ENCODE measurements at regions not wholly inside any gene's neighbourhood (a gene's known extent, or its start where the extent isn't known, plus 50 kb on each side); places are given as distances from the start of the nearest gene placed in this dataset.
"Not testable (repeated sequence)": the region's sequence is repeated elsewhere in the genome, so short reads cannot be mapped to it uniquely, and the experiment has no call there.

DNA sequence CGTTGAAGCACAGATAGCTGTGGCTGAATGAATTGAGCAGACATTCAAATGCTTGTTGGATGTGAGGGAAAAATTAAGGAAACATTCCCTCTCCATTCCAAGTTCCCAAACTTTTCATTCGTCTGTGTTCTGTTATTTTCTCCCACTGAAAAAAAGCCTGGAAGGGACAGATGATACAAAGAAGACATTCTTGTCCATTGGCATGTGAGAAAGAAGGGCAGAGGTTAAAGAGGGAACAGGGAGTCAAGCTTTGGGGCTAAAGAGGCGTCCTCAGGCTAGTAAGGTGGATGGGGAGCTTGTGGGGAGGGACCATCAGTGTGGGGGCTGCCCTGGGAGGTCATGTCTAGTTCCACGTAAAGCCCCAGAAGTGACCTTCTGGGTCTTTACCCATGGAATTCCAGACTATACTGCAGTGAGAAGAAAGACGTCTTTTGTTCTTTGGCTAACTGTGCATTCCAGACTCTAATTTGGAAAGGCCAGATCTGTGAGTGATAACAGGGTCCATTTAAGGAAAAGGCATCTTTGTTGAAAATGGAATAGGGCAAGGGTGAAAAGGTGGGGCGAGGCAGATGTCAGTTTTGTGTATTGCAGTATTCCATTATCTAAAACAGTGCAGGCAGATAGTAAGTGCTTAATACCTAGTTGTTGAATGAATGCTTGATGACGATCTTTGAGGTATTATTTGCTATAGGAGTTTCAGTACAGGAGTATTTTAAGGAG lies 117.5 kb downstream of the SOX4 start:
- peak; percentile 21 for DNase-seq

DNA sequence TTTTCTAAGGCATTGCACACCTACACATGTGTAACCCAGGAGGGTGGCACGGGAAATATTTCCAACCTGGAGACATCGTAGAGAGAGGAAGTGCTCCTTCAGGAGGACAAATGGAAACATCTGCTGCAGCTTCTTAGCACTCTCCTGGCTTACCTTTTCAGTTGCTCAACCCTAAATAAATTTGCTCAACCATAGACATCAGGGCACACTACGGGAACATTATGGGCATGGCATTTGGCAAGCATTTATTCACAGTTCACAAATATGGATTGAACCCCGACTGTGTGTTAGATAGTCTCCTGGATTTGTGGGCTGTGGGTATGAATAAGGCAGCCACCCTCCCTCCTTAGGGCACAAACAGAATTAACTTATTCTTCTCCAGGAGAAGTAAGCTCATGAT lies 118.7 kb downstream of the SOX4 start:
- DNase-seq = no peak

DNA sequence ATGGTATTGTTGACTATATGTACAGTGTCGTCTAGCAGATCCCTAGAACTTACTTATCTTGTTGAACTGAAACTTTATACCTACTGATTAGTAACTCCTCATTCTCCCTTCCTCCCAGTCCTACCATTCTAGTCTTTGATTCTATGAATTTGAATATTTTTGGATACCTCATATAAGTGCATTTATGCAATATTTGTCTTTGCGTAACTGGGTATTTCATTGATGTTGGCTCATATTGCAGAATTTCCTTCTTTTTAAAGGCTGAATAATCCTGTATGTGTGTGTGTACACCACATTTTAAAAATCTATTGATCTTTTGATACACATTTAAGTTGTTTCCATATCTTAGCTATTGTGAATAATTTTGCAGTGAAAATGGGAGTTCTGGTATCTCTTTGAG lies 119.9 kb downstream of the SOX4 start:
- DNase-seq = no peak

DNA sequence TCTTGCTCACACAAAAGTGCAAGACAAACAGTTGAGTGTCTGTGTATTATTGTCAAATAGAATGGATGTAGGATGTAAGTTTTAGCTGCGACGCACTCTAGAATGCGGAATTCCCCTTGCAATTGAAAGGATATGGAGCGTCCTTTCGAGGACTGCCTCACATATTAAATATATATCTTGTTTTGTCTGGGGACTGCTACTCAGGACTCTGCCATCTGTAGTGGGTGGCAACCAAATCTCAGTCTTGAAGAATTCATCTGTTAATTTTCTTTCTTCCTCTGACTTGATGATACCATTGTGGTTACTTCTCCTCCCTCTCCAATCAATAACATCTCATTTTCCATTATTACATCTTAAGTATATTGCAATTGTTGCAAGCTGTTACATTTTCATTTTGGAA lies 121.6 kb downstream of the SOX4 start:
- DNase-seq = no peak

DNA sequence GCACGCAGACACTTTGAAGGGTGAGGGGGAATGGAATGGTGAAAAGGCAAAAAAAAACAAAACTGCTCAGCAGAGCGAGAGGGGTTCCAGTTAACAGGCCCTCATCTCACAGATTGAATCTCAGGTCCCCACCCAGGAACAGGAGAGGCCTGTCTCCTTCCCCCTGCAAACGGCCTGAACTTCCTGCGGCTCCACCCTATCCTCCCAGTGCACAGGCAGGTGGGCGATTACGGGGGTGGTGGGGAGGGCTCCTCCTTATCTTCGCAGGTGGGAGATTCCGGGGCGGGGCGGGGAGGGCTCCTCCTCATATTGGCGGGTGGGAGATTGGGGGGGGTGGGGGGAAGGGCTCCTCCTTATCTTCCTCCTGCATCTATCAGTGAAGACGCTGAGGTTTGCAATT lies 129.0 kb downstream of the SOX4 start:
- no peak for DNase-seq

DNA sequence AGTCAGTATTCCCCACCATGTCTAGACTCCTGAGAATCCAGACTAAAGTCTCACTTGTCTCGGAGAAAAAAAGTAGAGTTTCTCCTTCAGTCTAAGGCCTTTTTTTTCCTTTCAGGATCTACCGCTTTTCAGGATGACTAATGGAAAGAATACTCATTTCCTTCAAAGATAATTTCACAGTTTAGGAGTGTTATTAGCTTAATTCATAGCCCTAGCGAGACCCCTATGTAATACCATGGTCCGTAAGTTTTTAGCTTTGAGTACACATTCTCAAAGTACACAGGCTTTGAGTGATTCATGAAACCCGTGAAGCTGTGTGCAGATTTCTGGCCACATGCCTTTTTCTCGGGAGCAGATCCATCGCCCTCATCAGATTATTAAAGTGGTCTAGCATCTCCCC lies 133.1 kb downstream of the SOX4 start:
- no peak for DNase-seq

DNA sequence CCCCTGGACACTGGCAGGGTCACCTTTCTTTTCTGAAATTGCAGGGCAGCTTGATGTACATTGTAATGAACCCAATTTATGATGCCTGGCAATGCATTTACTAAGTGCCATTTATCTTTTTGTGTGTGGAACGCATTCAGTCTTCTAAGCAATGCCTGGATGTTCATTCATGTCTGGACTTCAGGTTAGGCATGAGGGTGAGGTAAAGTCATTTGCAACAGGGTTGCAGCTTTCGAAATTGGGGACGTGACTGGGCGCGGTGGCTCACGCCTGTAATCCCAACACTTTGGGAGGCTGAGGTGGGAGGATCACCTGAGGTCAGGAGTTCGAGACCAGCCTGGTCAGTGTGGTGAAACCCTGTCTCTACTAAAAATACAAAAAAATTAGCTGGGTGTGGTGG lies 134.6 kb downstream of the SOX4 start:
- DNase-seq = no peak

DNA sequence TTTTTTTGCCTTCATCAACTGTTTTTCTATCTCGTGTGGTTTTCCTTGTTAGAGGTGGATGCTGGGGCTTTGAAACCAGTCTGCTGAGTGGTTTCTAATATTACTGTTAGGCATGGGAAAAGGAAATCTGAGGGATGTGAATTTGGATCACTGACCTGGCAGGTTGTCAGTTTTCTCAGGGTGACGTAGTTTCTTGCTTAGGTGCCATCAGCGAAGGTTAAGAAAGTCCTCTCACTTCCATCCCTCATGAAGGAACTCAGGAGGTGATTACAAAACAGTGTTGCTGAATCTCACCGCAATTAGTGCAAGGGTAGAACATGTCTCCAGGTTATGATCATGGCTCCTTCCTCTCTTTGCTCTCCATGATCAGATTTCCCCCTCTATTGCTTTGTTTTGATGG lies 135.9 kb downstream of the SOX4 start:
- no peak for DNase-seq

DNA sequence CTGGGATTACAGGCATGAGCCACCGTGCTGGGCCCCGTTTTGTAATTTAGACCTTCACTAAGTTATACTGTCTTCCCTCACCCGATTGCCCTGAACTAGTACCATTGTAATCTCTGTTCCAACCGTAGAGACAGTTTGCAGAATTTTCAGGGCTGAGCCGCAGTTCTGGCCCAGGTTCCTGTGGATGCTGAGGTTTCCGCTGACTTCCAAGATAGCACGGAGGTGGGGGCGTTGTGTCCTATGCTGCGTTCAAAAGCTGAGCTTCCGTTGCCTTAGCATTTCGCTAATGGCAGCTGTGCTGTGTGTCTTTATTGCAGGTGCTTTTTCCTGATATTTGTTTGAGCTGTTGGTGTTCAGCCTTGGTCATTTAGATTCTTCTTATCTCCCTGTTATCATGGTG lies 137.0 kb downstream of the SOX4 start:
- DNase-seq = no peak

DNA sequence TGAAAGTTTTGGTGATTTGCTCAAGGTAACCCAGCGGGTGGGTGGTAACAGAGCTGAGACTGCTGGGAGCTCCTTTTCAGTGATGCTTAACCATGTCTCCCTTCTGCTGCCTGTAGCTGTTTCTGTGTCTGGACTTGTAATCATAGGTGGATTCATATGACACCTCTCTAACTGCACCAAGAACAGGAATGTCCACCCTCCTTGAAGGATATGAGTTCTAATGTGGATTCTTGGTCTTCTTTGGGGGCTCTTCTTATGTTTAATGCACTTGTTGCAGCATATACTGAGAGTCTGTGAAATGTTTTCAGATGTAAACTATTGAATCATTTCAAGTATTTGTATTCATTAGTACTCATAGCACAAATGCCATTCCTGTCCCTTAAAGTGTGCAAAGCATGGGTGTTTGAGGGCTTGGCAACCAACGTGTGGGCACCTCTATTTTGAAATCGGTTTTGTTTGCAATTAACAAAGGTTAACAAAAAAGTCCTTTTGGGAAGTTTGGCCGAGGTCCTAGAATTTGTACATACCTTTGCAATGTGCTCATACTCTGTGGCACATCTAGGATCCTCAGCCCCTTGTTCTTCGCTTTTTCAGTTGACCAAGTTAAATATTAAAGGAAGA lies 138.0 kb downstream of the SOX4 start:
- DNase-seq = no peak

DNA sequence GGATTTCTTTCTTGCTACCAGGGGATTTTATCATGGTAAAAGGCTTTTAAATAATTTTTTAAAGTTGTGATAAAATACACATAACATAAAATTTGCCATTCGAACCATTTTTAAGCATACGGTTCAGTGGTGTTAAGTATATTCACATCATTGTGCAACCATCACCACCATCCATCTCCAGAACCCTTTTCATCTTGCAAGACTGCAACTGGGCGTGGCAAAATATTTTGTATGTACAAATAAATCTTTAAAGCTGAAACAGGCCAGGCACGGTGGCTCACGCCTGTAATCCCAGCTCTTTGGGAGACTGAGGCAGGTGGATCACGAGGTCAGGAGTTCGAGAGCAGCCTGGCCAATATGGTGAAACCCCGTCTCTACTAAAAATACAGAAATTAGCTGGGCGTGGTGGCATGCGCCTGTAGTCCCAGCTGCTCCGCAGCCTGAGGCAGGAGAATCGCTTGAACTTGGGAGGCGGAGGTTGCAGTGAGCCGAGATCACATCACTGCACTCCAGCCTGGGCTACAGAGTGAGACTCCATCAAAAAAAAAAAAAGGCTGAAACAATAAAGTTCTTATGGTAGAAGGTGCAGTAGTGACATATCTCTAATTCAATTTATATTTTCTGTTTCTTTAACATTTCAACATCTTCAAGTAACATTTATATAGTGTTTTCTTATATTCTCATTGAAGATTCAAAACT lies 138.6 kb downstream of the SOX4 start:
- DNase-seq = not testable (repeated sequence)

DNA sequence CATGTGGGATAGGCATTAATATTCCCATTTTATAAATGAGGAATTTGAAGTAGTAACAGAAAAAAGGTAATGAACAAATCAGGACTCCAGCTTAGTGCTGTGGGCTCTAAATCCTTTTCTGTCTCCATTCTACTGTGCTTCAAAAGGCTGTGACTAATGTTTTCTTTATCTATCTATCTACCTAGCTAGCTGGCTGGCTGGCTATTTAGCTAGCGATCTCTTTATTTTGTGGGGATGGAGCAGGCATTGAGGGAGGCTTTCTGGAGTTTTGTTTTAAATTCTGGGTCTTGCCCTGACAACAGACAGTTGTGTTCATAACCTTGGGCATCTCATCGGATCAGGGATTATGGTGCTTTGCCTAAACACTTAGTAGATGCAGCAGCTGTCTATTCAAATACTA lies 139.2 kb downstream of the SOX4 start:
- no peak for DNase-seq

DNA sequence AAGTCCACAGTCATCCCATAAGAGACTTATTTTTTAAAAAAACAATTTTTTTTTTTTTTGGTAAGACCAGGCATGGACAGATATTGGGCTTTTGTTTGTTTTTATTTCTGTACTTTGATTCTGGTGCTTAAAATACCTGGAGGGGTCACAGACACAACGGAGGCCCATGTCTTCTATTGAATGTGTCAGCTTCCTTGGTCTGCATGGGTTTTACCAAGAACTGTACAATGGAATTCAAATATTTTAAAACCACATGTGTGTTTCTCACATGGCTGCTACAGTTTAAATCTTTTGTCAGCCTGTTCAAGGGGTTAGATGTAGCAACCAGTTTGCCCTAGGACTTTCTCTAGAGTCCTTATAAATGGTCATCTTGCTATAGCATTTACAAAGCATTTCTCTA lies 139.8 kb downstream of the SOX4 start:
- no peak for DNase-seq

DNA sequence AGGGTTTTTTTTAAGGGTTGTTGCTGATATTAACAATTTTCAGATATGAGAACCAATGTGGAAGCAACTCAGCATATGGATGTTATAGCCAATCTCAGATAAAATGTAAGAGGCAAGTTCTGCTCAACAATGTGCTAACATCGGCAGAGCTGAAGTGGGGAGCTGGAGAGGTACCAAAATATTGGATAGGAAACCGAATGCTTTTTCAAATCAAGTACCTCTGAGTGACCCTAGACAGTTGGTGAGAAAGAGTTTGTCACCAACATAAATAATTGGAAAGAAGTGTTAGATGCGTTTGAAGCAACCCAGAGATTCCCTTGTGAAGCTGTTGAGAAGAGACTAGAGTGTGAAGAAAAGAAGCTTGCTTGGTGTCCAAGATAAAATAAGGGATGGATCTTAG lies 140.7 kb downstream of the SOX4 start:
- DNase-seq = no peak

DNA sequence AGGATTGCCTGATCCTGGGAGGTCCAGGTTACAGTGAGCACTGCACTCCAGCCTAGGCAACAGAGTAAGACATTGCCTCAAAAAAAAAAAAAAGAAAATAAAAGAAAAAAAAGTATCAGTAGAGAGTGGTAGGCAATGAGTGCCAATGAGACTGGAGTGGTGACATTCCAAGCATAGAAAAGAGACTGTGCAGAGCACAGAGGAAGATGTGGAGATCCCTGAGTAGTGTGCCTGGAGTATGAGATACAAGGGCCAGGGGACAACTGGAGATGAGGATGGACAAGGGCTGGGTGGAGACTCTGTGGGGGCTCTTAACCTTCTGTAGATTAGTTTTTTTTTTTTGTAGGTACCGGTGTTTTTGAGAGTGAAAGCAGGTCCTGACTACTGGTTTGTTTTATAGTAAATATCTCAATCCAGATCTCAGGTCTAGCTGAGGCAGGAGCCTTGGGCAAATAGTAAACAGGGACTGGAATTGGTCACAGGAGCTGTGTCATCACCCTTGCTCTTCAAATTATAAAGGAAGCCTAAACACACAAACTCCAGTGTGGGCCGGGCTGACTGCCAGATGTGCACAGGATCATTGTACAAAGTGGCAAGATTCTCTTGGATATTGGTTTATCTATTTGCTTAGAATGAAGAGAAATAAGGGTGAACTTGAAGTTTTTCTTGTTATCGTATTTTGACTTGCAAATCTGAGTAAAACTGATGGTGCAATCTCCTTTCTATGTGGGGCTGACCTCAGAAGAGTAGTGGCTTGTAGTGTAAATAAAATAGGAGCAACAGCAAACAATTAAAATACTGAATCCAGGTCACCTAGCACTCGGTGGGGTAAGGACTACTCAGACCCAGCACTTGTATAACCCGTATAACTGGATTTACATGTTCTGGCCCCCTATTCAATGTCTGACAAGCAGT lies 144.9 kb downstream of the SOX4 start:
- DNase-seq = no peak

DNA sequence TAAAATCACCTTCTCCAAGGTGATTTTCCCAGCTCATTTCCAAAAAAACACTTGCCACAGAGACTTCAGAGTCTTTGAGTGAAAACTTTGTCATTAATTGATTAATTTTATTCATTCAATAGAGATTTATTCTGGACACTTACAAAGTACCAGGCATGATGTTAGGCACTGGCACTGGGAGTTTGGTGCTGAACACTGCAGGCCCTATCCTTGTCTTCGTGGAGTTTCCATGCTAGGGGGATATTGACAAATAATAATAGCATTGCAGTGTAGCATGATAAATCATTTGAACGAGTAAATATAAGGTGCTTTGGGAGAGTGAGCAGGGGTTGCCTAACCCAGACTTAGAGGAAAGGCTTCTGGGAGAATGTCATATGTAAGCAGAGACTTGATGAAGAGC lies 145.7 kb downstream of the SOX4 start:
- no peak for DNase-seq

DNA sequence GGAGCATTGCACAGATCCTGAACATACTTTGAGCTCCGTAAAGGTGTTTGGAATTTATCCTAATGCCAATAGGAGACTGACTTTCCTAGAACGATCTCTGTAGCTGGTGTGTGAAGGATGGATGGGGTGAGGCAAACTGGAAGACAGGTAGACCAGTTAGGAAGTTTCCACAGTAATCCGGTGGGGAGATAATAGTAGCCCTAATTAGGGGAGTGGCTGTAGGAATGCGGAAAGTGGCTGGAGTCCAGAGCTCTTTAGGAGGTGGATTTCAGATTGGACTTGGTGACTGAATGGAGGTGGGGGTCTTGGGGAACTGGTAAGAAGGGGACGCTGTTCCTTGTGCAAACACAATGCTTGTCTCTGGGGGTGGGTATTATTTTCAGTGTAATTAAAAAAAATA lies 146.3 kb downstream of the SOX4 start:
- DNase-seq = no peak

DNA sequence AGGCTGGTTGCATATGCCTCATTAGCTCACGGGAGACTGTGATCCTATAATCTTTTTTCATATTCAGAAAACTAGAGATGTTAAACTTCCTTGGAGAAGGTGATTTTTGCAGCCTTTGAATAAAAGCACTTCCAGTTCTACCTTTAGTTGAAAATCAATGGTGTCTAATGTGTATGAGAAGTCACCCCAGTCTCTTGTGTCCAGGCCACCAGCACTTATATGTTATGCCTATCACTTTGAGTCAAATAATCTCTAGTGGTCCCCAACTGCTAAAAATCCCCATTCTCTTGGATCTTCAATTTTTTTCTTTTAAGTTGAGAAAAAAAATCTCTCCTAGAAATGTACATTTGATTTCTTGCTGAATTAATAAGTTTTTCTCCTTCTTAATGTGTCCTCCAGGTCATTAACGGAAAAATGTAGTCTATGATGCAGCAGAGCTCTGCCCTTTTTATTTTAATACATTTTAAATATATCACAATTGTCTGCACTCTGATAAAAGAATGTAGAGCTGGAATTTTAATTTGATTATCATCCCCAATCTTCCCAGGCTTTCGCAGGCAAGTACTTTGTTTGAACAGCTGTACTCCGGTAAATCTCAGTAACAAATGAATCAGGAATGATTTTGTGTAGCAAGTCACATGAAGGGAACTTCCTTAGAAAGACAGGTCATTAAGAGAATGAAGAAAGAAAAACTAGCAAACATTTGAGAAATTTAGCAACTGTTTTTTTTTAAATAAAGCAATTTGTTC lies 147.0 kb downstream of the SOX4 start:
- no peak for DNase-seq

DNA sequence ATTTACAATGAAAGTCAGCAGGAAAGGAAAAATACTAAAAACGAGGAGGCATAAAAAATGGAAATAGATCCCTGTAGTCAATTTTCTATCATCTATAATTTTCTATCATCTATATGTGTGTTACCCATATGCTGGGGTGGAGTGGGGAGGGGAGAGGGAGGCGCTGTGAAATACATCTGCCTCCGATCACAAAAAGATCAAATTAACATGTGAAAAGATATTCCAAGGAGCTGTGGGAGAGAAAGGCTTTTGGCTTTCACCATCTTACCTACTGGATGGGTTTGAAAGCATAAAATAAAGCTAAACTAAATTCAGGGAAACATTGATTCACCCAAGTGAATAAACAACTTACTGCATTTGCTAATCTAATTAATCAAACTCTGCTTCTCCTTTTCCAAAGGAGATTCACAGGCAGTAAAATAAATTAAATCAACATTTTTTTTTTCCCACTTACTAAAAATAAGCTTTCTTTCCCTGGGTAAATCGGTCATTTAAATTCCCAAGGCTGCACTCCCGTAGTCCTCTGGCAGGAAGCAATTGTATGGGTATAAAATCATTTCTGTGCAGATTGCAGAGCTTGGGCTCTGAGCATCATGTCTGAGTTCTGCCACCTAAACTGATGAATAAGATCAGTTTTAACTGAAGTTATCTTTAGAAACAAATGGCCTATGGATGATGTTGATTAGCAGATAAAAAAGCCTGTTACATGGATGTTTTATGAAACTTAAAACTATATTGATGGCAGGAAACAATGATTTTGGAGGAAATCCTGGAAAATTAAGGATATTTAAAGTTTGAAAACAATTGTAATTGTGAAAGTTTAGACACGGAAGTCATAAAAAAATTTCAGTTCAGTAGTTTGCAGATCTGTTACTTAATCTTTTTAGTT lies 147.9 kb downstream of the SOX4 start:
- peak; percentile 36 for DNase-seq

DNA sequence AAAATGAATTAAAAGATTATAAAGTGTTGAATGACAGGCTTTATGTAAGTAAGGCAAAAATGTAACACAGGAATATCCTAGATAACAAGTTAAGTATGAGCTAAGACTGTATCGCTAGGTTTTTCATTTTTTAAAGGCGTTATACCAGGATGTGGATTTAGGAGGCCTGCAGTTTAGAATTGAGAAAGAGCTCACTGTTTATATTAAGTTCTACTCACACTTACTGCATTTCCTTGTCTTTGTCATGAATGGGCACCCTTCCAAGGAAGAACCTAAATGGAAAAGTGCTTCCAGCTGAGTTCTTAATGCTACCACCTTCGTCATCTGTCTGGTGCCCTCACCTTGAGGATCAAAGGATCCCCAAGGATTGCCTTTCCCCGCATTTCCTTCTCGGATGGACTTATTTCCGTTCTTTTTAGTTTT lies 148.7 kb downstream of the SOX4 start:
- DNase-seq = no peak

DNA sequence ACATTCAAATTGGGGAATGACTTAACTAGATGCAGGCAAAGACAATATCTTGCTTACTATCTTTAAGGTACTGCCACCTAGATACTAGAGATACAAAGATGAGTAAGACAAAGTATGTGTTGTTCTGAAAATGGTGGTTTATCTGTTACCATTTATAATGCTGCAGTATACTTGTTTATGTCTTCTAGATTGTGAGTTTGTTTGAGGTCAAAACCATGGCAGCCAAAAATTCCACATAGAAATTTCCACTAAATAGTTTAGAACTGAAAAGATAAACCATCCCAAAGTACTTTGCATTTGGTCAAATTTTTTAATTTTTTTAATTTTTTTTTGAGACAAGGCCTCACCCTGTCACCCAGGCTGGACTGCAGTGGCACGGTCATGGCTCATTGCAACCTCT lies 150.8 kb downstream of the SOX4 start:
- DNase-seq = no peak

All from retina (tissue), 1 donor.